ENCODE measurements at regions not wholly inside any gene's neighbourhood (a gene's known extent, or its start where the extent isn't known, plus 50 kb on each side); places are given as distances from the start of the nearest gene placed in this dataset.

DNA sequence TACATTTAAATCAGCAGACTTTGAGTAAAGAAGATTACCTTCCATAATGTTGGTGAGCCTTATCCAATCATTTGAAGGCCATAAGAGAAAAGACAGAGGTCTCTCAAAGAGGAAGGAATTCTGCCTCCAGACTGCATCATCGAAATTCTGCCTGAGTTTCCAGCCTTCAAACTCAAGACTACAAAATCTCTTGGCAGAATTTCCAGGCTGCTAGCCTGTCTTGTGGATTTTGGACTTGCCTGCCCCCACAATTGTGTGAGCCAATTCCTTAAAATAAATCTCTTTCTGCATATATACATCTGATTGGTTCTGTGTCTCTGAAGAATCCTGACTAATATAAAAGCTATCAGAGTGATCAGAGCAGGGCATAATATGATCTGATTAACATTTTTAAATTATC, 216.6 kb upstream of the CPHXL start:
- no peak for TF ChIP-seq CTCF (conservative IDR thresholded peaks at IDR 0.05)
- H3K27me3 ChIP-seq (ENCODE audit: control insufficient read depth, insufficient read depth, low read length, poor library complexity, severe bottlenecking): no peaks in the 10 kb centered on the region
- Mint-ChIP-seq H3K9me3 (no peaks in the 10 kb centered on the region), H3K27me3 (ENCODE audit: insufficient read depth) (peaks cover 61% of the 10 kb centered on the region), H3K4me1 (peaks cover 33% of the 10 kb centered on the region), H3K4me3 (no peak overlapping the region), H3K27ac (no peak overlapping the region), H3K36me3 (ENCODE audit: low read depth) (no peaks in the 10 kb centered on the region)
- no peak overlapping the region for H3K4me3 ChIP-seq (ENCODE audit: low read length)
- H3K9me3 ChIP-seq (ENCODE audit: control insufficient read depth, low read length): peaks cover 8% of the 10 kb centered on the region
- no peak overlapping the region for H3K9ac ChIP-seq (ENCODE audit: extremely low read depth, low read length, poor library complexity, severe bottlenecking)
- H3K4me1 ChIP-seq (ENCODE audit: control insufficient read depth, insufficient read depth, low read length): peaks cover 3% of the 10 kb centered on the region
- no peak for DNase-seq
- H3K36me3 ChIP-seq (ENCODE audit: control insufficient read depth, insufficient read depth, low read length): no peaks in the 10 kb centered on the region
- WGBS, 2 experiments (ENCODE audit: insufficient coverage in 1 of 2, insufficient read length in 1 of 2): 94% methylated on average over 1 of the region's 1 CpG; no CpG with 5 or more reads in 1 of the 2 experiments
- no peak overlapping the region for H3K27ac ChIP-seq (ENCODE audit: low read depth, low read length)

- no peak overlapping the region for H3K4me3 Mint-ChIP-seq
- peaks cover 53% of the 10 kb centered on the region for H3K27me3 Mint-ChIP-seq (ENCODE audit: insufficient read depth)
- Histone ChIP-seq H3K36me3 (ENCODE audit: control insufficient read depth, insufficient read depth, low read length) (no peaks in the 10 kb centered on the region), H3K27me3 (ENCODE audit: control insufficient read depth, insufficient read depth, low read length, poor library complexity, severe bottlenecking) (no peaks in the 10 kb centered on the region), H3K9me3 (ENCODE audit: control insufficient read depth, low read length) (peaks cover 8% of the 10 kb centered on the region), H3K4me1 (ENCODE audit: control insufficient read depth, insufficient read depth, low read length) (peaks cover 3% of the 10 kb centered on the region), H3K9ac (ENCODE audit: extremely low read depth, low read length, poor library complexity, severe bottlenecking) (no peak overlapping the region), H3K27ac (ENCODE audit: low read depth, low read length) (no peak overlapping the region), H3K4me3 (ENCODE audit: low read length) (no peak overlapping the region)
- H3K36me3 Mint-ChIP-seq (ENCODE audit: low read depth): no peaks in the 10 kb centered on the region
- H3K9me3 Mint-ChIP-seq: no peaks in the 10 kb centered on the region
- no peak for TF ChIP-seq CTCF (conservative IDR thresholded peaks at IDR 0.05)
- peaks cover 37% of the 10 kb centered on the region for H3K4me1 Mint-ChIP-seq
- H3K27ac Mint-ChIP-seq: no peak overlapping the region
- 85 to 89% methylated on average over 4 to 5 of the region's 6 CpGs for WGBS, 2 experiments (ENCODE audit: insufficient coverage in 1 of 2, insufficient read length in 1 of 2)
- DNase-seq: no peak
These were observed 217.6 kb upstream of the CPHXL start for GRCh38 chr16:75943705-75944514.

DNA sequence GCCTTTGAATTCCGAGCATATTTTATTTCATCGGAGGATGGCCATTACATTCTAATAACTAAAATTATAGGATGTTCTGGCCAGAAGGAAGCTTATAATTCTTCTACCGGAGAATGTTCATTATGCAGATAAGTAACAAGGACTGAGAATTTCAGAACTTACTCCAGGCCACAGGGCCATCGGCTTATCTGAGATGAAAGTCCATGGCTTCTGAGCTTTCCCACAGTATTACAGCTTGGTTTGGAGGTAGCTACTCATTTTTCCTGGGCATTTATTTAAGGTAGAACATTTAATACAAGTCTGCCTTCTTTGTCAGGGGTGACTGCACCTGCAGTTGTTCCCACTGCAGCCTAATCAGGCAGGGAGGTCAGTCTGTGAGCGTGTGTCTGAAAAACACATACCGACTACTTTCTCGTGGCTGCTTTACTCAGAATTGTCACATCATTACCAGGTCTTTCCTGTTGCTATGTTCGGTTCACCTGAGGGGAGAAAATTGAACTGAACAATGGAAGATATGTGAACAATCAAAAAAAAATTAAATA, 219.7 kb upstream of the CPHXL start:
- no peaks in the 10 kb centered on the region for H3K36me3 ChIP-seq (ENCODE audit: control insufficient read depth, insufficient read depth, low read length)
- Mint-ChIP-seq H3K36me3 (ENCODE audit: low read depth) (no peaks in the 10 kb centered on the region), H3K27me3 (ENCODE audit: insufficient read depth) (peaks cover 36% of the 10 kb centered on the region), H3K4me1 (peaks cover 43% of the 10 kb centered on the region), H3K4me3 (no peak overlapping the region), H3K9me3 (no peaks in the 10 kb centered on the region), H3K27ac (no peak overlapping the region)
- H3K9me3 ChIP-seq (ENCODE audit: control insufficient read depth, low read length): peaks cover 8% of the 10 kb centered on the region
- H3K27ac ChIP-seq (ENCODE audit: low read depth, low read length): no peak overlapping the region
- no peak for DNase-seq
- H3K4me3 ChIP-seq (ENCODE audit: low read length): no peak overlapping the region
- no peaks in the 10 kb centered on the region for H3K27me3 ChIP-seq (ENCODE audit: control insufficient read depth, insufficient read depth, low read length, poor library complexity, severe bottlenecking)
- H3K9ac ChIP-seq (ENCODE audit: extremely low read depth, low read length, poor library complexity, severe bottlenecking): no peak overlapping the region
- WGBS, 2 experiments (ENCODE audit: insufficient coverage in 1 of 2, insufficient read length in 1 of 2): 90 to 100% methylated on average over 2 to 8 of the region's 8 CpGs
- H3K4me1 ChIP-seq (ENCODE audit: control insufficient read depth, insufficient read depth, low read length): peaks cover 3% of the 10 kb centered on the region
- no peak for TF ChIP-seq CTCF (conservative IDR thresholded peaks at IDR 0.05)
